Thyroid gland (tissue), 4 donors: ENCODE measurements at regions not wholly inside any gene's neighbourhood (a gene's known extent, or its start where the extent isn't known, plus 50 kb on each side); places are given as distances from the start of the nearest gene placed in this dataset.

Experiments used
- DNase-seq, 2 donors: peaks; one replicate each; pipeline ENCODE4 v3.0.0-alpha.2; 2019
- H3K27ac ChIP-seq, 3 donors: fragments of 200-600 bp; sonication (generic); 1 replicate in 2 of 3; 2 replicates in 1 of 3; pipeline ENCODE4 v1.5.1; 2016 to 2019; ENCODE audit warnings: mild to moderate bottlenecking in 1 of 3, moderate library complexity in 1 of 3
- H3K27me3 ChIP-seq: fragments of 200-600 bp; sonication (generic); one replicate; pipeline ENCODE4 v1.5.1; 2019
- H3K36me3 ChIP-seq, 2 donors: fragments of 200-600 bp; sonication (generic); one replicate each; pipeline ENCODE4 v1.5.1; 2016 to 2019
- H3K4me1 ChIP-seq, 2 donors: fragments of 200-600 bp; sonication (generic); one replicate each; pipeline ENCODE4 v1.5.1; 2017 to 2019
- H3K4me3 ChIP-seq, 3 donors: fragments of 200-600 bp; sonication (generic); replicated peaks in 1 of 3; 1 replicate in 2 of 3; 2 replicates in 1 of 3; pipeline ENCODE4 v1.5.1; 2016; ENCODE audit warnings: mild to moderate bottlenecking in 1 of 3
- H3K9me3 ChIP-seq: fragments of 200-600 bp; sonication (generic); one replicate; pipeline ENCODE4 v1.5.1; 2017
- CTCF ChIP-seq, 6 experiments: fragments of 200-600 bp in 3 of 6; fragments of 450-650 bp in 3 of 6; sonication (generic) in 3 of 6; IDR thresholded peaks; one replicate each; pipeline ENCODE4 v1.5.1; 2016 to 2019; ENCODE audit warnings: antibody characterized with exemption in 6 of 6, mild to moderate bottlenecking in 2 of 6, inconsistent platforms in 1 of 6, moderate library complexity in 1 of 6
- POLR2A ChIP-seq, 2 donors: fragments of 450-650 bp; IDR thresholded peaks; one replicate each; pipeline ENCODE4 v1.6.1; 2017; ENCODE audit warnings: antibody characterized with exemption in 2 of 2, mild to moderate bottlenecking in 2 of 2, moderate library complexity in 1 of 2
- WGBS, 2 donors: methylation state at CpG; one replicate each; pipeline ENCODE4 v1.1.5; 2017; 5-methylcytosine and 5-hydroxymethylcytosine counted together
- intact Hi-C: fragments of 100-400 bp; cut with DNase I; formaldehyde crosslinking; loops from one replicate; pipeline ENCODE4 v1.15.1; 2023

DNA sequence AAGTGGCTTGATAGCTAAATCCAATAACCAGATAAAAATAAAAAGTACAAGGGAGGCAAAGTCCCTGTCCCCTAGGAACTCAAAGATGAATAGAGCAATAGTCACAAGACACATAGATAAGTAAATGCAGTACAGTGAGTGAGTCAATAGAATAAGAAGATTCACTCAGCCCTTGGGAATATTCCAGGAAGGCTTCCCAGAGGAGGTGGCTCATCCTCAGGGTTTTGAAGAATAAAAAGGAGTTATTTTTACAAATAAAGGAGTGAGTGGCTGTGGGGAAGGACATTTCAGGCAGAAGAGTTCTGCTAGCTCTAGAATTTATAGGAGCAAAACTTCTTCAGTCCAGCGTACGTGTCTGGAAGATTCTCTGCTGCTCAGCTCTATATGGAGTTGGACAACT, 177.4 kb upstream of the SDK2 start:
- no peak for TF ChIP-seq CTCF (IDR thresholded peaks at IDR 0.05)
- TF ChIP-seq POLR2A (IDR thresholded peaks at IDR 0.05), result no peak
- 91 to 98% methylated on average over 2 of the region's 2 CpGs for WGBS, 2 donors
- DNase-seq, result no peak
- intact Hi-C loops, result no loop called here
- no peaks in the 10 kb centered on the region for H3K27me3 ChIP-seq
- no peaks in the 10 kb centered on the region for H3K36me3 ChIP-seq
- H3K9me3 ChIP-seq, result no peaks in the 10 kb centered on the region
- H3K4me3 ChIP-seq, result no peak overlapping the region
- H3K4me1 ChIP-seq, result no peaks in the 10 kb centered on the region
- H3K27ac ChIP-seq, result no peak overlapping the region

GRCh38 chr17:73822371-73822770, 178.1 kb upstream of the SDK2 start:
- no peaks in the 10 kb centered on the region for H3K36me3 ChIP-seq
- peaks cover 0 to under 1% of the 10 kb centered on the region in 2 donors for H3K4me1 ChIP-seq
- H3K9me3 ChIP-seq, result no peaks in the 10 kb centered on the region
- H3K27me3 ChIP-seq, result no peaks in the 10 kb centered on the region
- H3K27ac ChIP-seq, result no peak overlapping the region
- intact Hi-C loops, result no loop called here
- H3K4me3 ChIP-seq, result no peak overlapping the region
- no peak for TF ChIP-seq POLR2A (IDR thresholded peaks at IDR 0.05)
- no peak for TF ChIP-seq CTCF (IDR thresholded peaks at IDR 0.05)
- 90 to 96% methylated on average over 13 of the region's 13 CpGs for WGBS, 2 donors
- DNase-seq, result no peak

DNA sequence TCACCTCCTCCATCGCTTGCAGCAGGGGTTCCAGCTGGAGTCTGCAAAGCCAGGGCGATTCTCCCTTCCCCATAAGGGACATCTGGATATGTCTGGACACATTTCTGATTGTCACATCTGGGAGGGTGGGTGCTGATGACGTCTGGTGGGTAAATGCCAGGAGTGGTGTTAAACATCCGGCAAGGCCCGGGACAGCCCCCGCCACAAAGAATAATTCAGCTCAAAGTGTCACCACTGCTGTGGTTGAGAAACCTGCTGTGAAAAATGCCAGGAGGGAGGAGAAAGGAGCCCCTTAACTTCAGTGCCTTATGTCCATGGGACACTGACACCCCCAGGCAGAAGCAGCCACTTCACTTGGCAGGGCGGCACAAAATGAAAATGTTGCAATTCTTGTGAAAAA, 179.4 kb upstream of the SDK2 start:
- TF ChIP-seq CTCF (IDR thresholded peaks at IDR 0.05) (no peak), POLR2A (IDR thresholded peaks at IDR 0.05) (no peak)
- H3K4me3 ChIP-seq, result no peak overlapping the region
- no peak for DNase-seq
- 81 to 86% methylated on average over 7 of the region's 7 CpGs for WGBS, 2 donors
- H3K9me3 ChIP-seq, result no peaks in the 10 kb centered on the region
- intact Hi-C loops, result no loop called here
- peaks cover 5 to 9% of the 10 kb centered on the region in 2 donors for H3K4me1 ChIP-seq
- H3K27ac ChIP-seq, result no peak overlapping the region
- no peaks in the 10 kb centered on the region for H3K27me3 ChIP-seq
- H3K36me3 ChIP-seq, result no peaks in the 10 kb centered on the region

DNA sequence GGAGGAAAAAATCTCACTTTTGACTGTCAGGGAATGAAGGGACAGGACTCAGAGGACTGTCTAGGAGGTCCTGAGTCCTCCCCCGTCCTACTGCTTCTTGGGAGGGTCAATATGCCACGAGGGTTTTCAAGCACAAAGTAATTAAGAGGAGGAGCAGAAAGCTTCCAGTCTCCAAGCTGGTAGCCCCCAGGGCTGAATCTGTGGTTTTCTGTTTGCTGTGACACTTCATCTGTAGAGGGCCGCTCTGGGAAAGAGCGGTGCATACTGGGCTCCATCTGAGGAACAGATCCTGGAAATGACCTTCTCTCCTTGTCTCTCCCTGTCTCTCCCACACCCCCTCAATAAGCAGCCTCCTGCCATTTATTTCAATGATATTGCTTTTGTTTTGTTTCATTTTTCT, 180.1 kb upstream of the SDK2 start:
- TF ChIP-seq CTCF (IDR thresholded peaks at IDR 0.05), result no peak
- no peak for TF ChIP-seq POLR2A (IDR thresholded peaks at IDR 0.05)
- Histone ChIP-seq H3K27me3 (no peaks in the 10 kb centered on the region), H3K27ac (no peak overlapping the region), H3K9me3 (no peaks in the 10 kb centered on the region), H3K36me3 (no peaks in the 10 kb centered on the region), H3K4me1 (peaks cover 5 to 9% of the 10 kb centered on the region in 2 donors), H3K4me3 (no peak overlapping the region)
- DNase-seq, result no peak
- intact Hi-C loops, result no loop called here
- 82 to 88% methylated on average over 4 of the region's 4 CpGs for WGBS, 2 donors

DNA sequence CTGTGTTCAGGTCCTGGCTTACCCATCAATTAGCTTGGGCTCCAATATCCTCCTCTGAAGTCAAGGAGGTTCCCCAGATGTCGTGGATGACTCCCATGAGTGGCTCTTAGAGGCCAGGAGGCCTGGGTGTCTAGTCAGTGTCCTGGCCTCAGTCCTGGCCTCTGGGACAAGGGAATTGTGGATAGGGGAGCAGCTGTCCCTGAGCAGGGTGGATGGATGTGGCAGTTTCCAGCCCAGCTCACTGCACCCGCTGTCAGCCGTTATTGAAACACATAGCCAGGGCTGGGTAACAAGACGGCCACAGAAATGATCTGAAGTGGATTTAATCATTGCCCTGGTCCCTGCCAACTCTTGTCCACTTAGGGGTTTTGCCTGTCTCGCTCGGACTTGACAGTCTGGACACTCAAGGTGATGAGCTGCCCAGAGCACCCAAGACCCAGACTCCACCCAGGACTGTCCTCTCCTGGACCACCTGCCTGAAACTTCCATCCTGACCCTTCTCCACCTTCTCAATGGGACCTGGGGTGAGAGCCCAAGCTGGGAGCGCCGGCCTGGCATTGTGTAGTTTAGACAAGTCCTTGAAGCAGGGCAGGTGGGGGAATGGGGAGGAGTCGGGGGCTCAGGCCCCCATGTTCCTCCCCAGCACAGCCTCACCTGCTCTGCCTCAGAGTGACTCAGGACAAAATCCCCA, 182.1 kb upstream of the SDK2 start:
- TF ChIP-seq CTCF (IDR thresholded peaks at IDR 0.05) (no peak), POLR2A (IDR thresholded peaks at IDR 0.05) (no peak)
- DNase-seq, result no peak
- no peaks in the 10 kb centered on the region for H3K36me3 ChIP-seq
- no peaks in the 10 kb centered on the region for H3K9me3 ChIP-seq
- H3K4me1 ChIP-seq, result peaks cover 5 to 9% of the 10 kb centered on the region in 2 donors
- WGBS, 2 donors, result 88 to 90% methylated on average over 8 to 9 of the region's 9 CpGs
- no peaks in the 10 kb centered on the region for H3K27me3 ChIP-seq
- no peak overlapping the region for H3K27ac ChIP-seq
- intact Hi-C loops, result no loop called here
- H3K4me3 ChIP-seq, result no peak overlapping the region
